Activated CD4-positive, alpha-beta T cell treated with anti-CD3 and anti-CD28 coated beads, Interleukin-2, Interleukin-4, amounts not matched to agents 100 ng/mL and 50 ng/mL, durations not matched to agents 16 hours and 8 hours (primary cell): ENCODE measurements at regions not wholly inside any gene's neighbourhood (a gene's known extent, or its start where the extent isn't known, plus 50 kb on each side); places are given as distances from the start of the nearest gene placed in this dataset.
A peak's percentile ranks its signal among the peaks of the same experiment; 100 is the strongest.

Experiments used
- DNase-seq: peaks from one replicate; pipeline ENCODE4 v3.0.0-alpha.2; 2020; ENCODE audit warnings: low spot score

GRCh38 chr20:6560978-6561377, 206.5 kb upstream of the BMP2 start:
- DNase-seq = no peak

DNA sequence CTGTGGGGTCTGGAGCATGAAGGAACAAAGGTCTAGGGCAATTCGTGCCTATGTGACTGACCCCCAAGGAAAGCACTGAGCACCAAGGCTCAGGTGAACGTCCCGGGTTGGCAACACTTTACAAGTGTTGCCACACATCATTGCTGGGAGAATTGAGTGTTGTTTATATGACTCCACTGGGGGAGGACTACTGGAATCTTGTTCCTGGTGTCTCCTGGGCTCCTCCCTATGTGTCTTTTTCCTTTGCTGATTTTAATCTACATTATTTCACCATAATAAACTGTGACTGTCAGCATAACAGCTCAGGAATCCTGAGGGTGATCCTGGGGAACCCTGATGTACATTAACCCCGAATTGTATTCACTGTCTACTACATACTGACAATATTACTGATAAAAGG, 207.7 kb upstream of the BMP2 start:
- DNase-seq = no peak

DNA sequence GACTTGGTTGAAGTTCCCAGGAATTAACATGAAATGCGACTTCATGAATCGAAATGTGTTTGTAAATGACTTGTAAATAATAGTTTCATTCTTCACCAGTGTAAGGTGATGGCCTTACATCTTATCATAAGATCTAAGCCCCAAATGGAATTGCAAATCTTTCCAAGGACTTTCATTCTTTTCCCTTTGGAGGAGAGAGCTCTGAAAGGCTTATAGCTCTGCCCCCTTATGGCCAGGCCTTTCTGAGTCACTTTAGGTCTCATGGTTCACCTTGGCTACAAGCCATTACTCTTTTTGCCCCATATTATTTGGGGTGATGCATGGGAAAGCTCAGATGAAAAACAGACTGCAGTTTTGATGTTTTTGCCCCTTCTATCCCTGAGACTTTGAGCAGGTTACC, 209.1 kb upstream of the BMP2 start:
- DNase-seq = no peak

DNA sequence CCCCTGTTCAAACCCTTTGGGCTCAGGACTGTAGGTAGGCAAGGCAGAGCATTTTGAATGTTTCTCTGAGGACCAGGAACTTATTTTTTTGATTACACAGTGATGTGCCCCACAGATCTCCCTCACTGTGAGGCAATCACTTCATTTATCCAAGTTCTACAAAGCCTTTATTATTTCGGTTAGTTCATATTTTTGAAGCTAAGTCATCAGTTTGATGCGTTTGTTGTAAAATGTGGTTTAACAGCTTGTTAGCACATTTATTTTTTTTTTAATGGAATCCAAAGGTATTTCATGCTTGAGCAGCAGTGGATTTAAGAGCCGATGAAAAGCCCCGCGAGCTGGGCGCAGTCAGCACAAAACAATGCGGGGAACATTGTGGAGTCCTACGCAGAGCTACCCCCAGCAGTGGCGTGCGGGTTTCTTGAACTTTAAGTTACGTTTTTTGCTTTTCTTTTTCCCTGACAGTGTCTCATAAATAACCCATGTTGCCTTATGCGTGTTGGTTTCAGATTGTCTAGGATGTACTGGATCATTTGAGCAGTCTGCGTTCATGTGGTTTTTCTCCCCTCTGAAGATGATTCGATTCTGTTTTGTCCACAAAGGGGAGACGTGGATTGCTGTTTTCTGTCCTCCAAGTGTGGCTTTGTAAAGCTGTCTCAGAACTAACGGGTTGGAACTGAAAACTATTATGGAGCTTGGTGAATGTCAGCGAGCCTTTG, 233.6 kb upstream of the BMP2 start:
- DNase-seq = no peak

DNA sequence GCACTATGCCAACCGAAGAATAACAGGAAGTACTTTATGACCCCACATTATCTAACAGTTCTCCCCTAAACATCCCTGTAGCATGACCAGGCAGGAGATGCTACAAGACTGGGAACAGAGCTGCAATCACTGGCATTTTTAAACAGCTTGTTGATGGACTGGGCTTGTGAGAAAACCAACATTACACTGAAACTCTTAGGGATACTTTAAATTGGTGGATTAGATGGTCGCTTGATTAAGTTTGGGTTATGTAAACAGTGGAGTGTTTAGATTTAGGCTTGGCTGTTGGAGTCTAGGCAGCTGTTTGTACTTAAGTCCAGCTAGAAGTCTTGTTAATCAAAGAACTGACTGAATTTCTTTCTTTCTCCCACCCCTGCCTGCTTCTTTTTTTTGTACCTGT, 234.1 kb upstream of the BMP2 start:
- no peak for DNase-seq

DNA sequence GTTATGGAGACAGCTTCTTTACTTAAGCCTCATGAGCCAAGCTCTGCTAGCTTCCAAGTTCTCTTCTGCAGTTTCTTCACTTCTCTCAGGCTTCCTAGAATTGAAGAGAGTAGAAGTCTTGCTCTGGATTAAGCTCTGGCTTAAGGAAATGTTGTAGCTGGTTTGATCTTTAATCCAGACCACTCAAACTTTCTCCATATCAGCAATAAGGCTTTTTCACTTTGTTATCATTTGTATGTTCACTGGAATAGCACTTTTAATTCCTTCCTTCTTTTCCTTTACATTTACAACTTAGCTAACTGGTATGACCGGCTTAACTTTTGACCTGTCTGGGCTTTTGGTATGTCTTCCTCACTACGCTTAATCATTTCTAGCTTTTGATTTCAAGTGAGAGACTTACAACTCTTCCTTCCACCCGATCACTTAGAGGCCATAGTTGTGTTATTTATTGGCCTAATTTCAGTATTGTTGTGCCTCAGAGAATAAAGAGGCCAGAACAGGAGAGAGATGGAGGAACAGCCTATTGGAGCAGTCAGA, 236.6 kb upstream of the BMP2 start:
- no peak for DNase-seq

- DNase-seq = peak; percentile 2
Observed at GRCh38 chr20:6530254-6530653, 237.2 kb upstream of the BMP2 start.

DNA sequence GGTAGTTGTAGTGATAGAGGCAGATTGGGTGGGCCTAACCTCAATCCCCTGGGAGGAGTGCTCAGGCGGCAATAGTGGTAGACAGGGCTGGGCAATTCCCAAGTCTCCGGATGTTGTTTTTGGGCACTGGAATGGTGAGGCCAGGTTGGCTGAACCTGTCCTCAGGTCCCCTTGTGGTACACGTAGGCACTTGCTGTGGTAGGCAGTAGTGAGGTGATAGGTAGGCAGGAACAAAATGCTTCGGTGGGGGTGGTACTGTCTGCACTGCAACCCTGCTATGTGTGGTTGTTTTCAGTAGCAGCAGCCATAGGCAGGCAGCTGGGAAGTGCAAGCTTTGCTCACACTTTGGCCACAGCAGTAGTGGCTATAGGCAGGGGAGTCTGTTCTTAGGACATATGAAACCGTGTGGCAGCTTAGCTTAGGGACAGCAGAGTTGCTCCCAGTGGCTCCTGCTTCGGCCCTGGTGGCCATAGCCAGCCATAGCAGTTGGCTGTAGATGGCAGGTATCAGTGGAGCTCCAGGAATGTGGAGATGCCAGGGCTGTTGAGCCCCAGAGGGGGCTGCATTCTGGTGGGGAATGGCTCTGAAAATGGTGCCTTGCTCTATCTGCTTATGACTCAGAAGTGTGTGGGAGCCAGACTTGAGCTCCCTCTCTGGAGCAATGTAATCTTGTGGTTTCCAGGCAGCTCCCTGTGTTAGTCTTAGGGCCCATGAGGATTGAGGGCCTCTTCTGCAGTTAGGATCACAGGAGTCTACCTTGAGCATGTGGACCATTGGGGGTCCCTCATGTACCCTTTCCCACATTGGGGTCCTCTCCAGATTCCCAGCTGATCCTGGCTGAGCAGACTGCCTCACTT, 241.8 kb upstream of the BMP2 start:
- no peak for DNase-seq

- no peak for DNase-seq
Observed at GRCh38 chr20:6524305-6524704, 243.2 kb upstream of the BMP2 start.

GRCh38 chr20:6519556-6519955, 247.9 kb upstream of the BMP2 start:
- DNase-seq = no peak

- no peak for DNase-seq
Observed at GRCh38 chr20:6515261-6515660, 252.2 kb upstream of the BMP2 start.

DNA sequence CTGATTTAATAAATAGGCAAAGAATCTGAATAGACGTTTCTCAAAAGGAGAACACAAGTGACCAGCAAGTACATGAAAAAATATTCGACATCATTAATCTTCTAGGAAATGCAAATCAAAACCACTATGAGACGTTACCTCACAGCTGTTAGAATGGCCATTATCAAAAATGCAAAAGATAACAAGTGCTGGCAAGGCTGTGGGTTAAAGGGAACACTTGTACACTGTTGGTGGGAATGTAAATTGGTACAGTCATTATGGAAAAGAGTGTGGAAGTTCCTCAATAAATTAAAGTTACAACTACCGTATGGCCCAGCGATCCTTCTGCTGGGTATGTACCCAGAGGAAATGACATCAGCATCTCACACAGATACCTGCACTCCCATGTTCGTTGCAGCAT, 253.9 kb upstream of the BMP2 start:
- DNase-seq = no peak

- no peak for DNase-seq
Observed at GRCh38 chr20:6509374-6509773, 258.1 kb upstream of the BMP2 start.

GRCh38 chr20:6506906-6507305, 260.6 kb upstream of the BMP2 start:
- no peak for DNase-seq

GRCh38 chr20:6504826-6505225, 262.7 kb upstream of the BMP2 start:
- no peak for DNase-seq

DNA sequence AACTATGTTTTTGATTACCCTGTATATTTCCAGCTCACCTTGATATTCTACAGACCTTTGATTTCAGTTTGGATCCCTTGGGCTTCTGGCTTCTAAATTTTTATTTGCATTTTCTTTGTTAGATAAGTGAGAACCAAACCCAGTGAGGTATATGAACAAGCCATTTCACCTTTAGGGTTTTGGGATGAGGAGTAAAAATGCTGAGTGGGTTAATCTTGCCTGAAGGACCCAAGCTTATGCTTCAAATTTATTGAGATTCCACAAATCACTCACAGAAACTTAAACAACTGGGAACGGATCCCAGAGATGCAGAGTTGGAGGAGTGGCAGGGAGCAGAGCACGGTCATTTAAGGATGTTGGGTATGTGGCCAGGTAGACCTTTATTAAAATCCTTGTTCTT, 263.3 kb upstream of the BMP2 start:
- no peak for DNase-seq

DNA sequence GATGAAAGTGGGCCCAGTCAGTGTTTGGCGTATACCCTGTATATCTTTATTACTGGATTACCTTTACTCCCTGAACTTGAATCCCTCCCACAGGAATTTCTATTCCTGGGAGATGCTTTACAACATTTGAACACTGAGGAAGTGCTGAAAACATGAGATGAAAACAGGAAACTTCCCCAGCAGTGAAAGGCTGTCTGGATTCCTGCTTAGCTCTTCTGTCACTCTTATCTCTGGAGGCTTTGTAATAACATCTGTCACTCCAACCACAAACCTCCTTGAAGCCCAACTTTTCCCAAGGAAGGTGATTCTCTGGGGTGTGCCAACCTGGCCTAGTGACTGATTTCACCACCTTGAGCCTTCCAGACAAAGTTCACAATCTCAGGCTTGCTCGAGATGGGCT, 264.5 kb upstream of the BMP2 start:
- DNase-seq = no peak

DNA sequence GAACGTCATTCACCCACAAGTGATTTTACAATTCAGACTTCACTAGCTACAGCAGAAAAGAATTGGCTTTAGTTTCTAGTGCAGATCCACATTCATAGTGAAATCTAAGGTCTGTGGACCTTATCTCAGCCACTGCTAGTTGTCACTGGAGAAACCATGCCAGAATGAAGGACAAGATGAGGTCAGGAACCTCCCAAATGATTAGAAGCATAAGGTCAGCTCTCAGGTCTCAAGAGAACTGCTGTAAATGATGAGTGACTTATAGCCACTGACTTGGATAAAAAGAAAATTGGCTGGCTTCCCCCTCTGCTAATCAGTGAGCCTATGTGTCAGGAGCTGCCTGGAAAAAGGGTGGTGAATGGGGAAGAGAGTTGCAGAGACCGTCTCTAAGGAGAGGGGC, 265.3 kb upstream of the BMP2 start:
- DNase-seq = no peak

DNA sequence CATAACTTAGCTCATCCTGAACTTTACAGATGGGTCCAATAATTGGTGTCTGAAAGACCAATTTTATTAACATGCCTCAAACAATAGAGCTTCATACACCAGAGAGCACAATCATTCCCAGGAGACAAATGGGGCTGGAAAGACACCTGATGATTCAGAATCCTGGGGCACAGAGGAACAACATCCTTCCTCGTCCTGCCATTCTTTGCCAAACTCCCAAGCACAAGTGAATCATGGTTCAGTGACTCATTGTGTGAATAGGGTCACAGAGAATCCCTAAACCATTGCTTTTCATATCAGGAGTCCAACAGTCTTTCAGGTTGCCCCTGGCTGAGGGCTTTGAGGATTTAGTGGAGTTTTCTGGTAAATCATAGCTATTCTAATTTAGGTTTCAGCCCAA, 266.4 kb upstream of the BMP2 start:
- DNase-seq = no peak

DNA sequence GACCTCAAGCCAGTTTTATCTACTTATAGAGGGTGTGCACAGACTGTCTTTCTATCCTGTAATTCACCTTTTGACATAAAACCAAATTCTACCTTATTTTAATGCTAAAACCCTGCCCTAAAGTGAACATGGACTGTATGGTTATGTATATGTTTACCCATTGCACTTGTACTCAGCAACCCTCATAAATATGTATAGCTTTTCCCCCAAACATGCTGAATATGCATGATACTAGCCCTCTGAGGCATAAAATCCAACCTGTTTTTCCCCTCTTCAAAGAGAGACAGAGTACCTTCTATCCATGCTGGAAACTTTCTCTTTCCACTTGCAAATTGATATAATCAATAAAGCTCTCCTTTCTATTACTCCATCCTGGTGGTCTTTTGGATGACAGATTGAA, 267.9 kb upstream of the BMP2 start:
- DNase-seq = no peak

DNA sequence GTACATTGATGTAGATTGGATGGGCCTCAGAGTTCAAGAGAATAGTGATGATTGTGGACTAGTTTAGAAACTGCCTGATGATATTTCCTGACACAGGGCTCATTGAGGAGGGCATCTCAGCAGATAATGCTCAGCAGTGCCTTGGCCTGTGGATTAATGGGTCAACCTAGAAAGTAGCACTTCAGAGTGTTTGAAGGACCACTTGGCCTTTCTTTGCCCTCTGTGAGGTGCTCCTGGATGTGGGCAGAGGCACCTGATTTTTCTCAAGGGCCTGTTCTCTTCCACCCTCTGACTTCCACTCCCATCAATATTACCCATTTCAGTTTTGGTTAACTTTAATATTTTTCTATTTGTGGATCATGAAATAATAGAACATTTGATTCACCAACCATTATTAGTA, 270.6 kb upstream of the BMP2 start:
- DNase-seq = no peak

- no peak for DNase-seq
Observed at GRCh38 chr20:6495907-6496306, 271.6 kb upstream of the BMP2 start.

DNA sequence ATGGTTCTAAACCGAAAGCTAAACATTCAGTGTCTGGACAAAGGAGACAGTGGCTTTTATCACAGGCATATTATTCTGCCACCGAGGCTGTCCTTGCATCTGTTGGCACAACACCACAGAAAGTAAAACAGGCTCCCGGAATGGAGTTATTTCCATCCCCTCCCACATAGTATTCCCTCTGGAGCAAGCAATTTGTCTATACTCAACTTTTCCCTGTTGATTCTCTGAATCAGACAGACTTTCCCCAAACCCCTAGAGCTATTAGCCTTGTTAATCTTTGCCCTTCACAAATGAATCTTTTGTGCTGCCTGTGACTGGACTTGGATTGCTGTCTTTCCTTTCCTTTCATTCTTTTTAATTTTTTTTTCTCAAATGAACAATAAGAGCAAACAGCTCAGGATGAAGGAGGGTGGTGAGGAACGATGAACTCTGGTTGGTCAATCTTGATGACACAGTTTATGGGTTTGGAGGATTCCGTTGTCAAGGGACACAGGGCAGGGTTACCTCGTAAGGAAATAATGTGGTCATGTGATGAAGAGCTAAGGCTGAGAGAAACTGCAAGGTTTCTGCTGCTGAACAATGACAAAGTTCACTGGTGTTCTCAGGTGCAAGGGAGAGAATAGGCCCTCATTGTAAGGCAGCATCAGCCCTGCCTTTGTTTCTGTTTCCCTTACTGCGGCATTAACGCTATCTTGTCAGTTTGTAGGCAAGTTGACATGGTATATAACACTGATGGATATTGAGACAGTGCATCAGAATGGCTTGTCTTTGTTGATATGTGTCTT, 275.0 kb upstream of the BMP2 start:
- DNase-seq = no peak
